Endothelial cell of umbilical vein (primary cell): ENCODE measurements at regions not wholly inside any gene's neighbourhood (a gene's known extent, or its start where the extent isn't known, plus 50 kb on each side); places are given as distances from the start of the nearest gene placed in this dataset.

ENCODE experiments used
- EZH2 ChIP-seq: IDR thresholded peaks from 2 replicates; pipeline ENCODE4 v1.6.1; 2012; ENCODE audit warnings: borderline replicate concordance, low read depth, mild to moderate bottlenecking, moderate library complexity, low read length, inconsistent platforms; ENCODE audit not compliant: severe bottlenecking
- FOS ChIP-seq: IDR thresholded peaks from 2 replicates; pipeline ENCODE4 v1.6.1; 2011; ENCODE audit warnings: mild to moderate bottlenecking, low read length, moderate library complexity, borderline replicate concordance; ENCODE audit not compliant: insufficient read depth
- GATA2 ChIP-seq: IDR thresholded peaks from 2 replicates; pipeline ENCODE4 v1.7.0; 2011; ENCODE audit warnings: low read depth, mild to moderate bottlenecking, moderate library complexity, mixed read lengths, low read length; ENCODE audit not compliant: insufficient read length, insufficient read depth
- JUN ChIP-seq: IDR thresholded peaks from 2 replicates; pipeline ENCODE4 v1.6.1; 2011; ENCODE audit warnings: borderline replicate concordance, low read depth; ENCODE audit not compliant: insufficient read length, insufficient read depth
- POLR2A ChIP-seq: IDR thresholded peaks from 2 replicates; pipeline ENCODE4 v1.6.1; 2012; ENCODE audit warnings: low read depth, mild to moderate bottlenecking, control low read depth, low read length
- POLR2AphosphoS5 ChIP-seq: IDR thresholded peaks from 2 replicates; pipeline ENCODE4 v1.6.1; 2012; ENCODE audit warnings: low read depth, mild to moderate bottlenecking, control low read depth, low read length, moderate library complexity; ENCODE audit not compliant: insufficient read depth
- TF ChIP-seq, protein P1 (sequence below), 2 donors: IDR thresholded peaks; 1 replicate in 1 of 2; 2 replicates in 1 of 2; pipeline ENCODE4 v1.5.1; 2011; ENCODE audit warnings: low read length in 2 of 2, mild to moderate bottlenecking in 2 of 2, moderate library complexity in 2 of 2, control low read depth in 1 of 2, inconsistent platforms in 1 of 2, low read depth in 1 of 2; ENCODE audit not compliant: insufficient read depth in 1 of 2; ENCODE audit errors: extremely low read depth in 1 of 2
- TF ChIP-seq, protein P2 (sequence below): IDR thresholded peaks from 2 replicates; pipeline ENCODE4 v1.6.1; 2011; ENCODE audit not compliant: insufficient read depth, insufficient read length

DNA sequence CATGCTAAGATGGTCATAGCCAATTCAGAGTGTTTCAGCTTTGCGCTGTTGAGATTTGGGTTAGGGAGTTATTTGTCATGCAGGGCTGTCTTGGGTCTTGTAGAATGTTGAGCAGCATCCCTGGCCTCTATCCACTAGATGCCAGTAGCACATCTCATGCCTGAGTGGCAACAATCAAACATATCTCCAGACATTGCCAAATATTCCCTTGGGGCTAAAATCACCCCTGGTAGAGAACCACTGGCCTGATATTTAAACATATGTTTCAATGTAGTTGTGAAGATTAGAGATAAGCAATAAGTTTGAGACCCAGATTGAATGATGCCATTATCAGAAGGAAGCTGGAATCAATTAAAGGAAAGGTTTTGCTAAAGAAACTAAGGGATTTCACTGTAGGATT is 463.3 kb downstream of the DOK5 start:
- TF ChIP-seq, protein P1, sequence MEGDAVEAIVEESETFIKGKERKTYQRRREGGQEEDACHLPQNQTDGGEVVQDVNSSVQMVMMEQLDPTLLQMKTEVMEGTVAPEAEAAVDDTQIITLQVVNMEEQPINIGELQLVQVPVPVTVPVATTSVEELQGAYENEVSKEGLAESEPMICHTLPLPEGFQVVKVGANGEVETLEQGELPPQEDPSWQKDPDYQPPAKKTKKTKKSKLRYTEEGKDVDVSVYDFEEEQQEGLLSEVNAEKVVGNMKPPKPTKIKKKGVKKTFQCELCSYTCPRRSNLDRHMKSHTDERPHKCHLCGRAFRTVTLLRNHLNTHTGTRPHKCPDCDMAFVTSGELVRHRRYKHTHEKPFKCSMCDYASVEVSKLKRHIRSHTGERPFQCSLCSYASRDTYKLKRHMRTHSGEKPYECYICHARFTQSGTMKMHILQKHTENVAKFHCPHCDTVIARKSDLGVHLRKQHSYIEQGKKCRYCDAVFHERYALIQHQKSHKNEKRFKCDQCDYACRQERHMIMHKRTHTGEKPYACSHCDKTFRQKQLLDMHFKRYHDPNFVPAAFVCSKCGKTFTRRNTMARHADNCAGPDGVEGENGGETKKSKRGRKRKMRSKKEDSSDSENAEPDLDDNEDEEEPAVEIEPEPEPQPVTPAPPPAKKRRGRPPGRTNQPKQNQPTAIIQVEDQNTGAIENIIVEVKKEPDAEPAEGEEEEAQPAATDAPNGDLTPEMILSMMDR (IDR thresholded peaks at IDR 0.05; ENCODE audit: extremely low read depth in 1 of 2, insufficient read depth in 1 of 2, low read depth in 1 of 2, low read length in 2 of 2), result no peak
- TF ChIP-seq POLR2A, result no peak
- TF ChIP-seq, protein P2, sequence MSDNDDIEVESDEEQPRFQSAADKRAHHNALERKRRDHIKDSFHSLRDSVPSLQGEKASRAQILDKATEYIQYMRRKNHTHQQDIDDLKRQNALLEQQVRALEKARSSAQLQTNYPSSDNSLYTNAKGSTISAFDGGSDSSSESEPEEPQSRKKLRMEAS, result no peak
- no peak for TF ChIP-seq EZH2
- no peak for TF ChIP-seq POLR2AphosphoS5
- TF ChIP-seq JUN, result no peak
- no peak for TF ChIP-seq FOS
- TF ChIP-seq GATA2, result no peak
